Stimulated activated CD8-positive, alpha-beta memory T cell treated with anti-CD3 and anti-CD28 coated beads, Interleukin-7, amount 100 ng/mL, for 48 hours (primary cell): ENCODE measurements at regions not wholly inside any gene's neighbourhood (a gene's known extent, or its start where the extent isn't known, plus 50 kb on each side); places are given as distances from the start of the nearest gene placed in this dataset.
"Not testable (repeated sequence)": the region's sequence is repeated elsewhere in the genome, so short reads cannot be mapped to it uniquely, and the experiment has no call there.

Experiments used
- DNase-seq, 2 donors: peaks; one replicate each; pipeline ENCODE4 v3.0.0-alpha.2; 2020; ENCODE audit warnings: low read depth in 1 of 2; ENCODE audit errors: extremely low read depth in 1 of 2

DNA sequence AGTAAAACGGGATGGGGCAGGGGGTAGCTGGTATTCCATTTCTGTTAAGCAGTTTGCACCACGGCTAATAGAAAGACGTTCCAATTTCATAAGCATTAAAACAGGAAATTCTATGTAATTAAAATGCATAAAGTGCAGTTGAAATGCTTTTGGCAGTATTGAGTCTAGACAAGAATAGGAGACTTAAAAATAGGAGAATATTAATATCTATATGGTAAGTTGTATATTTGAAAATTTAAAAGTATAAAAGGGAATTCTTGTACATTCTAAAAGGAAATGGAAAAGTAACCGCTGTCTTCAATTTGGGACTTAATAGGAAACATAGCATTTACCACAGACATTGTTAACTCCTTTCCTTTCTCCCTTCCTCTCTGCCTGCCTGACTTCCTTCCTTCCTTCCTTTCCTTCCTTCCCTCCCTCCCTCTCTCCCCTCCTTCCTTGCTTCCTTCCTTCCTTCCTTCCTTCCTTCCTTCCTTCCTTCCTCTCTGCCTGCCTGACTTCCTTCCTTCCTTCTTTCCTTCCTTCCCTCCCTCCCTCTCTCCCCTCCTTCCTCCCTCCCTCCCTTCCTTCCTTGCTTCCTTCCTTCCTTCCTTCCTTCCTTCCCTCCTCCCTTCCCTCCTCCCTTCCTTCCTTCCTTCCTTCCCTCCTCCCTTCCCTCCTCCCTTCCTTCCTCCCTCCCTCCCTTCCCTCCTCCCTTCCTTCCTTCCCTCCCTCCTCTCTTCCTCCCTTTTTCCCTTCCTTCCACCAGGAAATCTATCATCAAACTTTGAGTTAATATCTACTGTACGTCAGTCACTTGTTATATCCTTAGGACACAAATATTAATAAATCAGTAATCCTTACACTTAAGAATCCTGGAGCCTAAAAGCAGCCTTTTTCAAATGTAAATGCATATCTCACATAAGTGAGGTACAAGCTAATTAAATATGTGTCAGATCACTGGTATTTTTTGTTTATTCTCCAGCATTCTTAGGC is 1049.3 kb downstream of the GALC start:
- no peak for DNase-seq

DNA sequence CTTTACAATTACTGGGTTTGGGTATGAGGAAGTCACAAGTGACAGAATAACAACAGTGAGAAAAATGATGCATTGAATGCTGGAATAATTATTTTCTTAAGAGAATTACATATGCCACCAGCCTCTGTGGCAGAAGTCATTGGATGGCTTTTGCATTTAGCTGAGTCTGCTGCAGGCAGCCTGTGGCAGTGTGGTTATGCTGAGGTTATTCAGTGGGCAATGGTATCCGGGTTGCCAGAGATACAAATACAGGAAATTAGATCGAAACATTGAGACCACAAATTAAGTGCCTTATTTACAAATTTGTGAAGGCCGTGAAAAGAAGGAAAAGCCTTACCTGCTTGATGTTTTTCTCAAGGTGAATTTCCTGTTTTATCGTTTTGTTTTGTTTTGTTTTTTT is 1050.0 kb downstream of the GALC start:
- no peak for DNase-seq

DNA sequence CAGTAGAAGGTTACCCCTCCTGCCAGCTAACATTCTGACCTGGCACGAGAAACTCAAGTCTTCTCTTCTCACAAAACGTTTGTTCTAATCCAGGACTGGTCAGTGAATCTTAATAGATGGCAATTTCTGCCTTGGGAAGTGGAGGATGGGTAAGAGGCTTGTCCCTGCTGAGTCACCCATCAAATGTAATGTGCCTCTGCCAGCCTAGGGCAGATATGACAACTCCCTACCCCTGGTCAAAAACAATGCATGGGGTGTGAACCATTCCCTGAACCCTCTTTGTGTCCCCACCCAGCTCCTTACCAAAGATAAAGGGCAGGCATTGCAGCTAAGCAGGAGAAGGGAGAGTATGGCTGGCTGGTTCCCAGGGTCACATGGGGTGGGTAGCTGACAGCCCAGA is 1052.9 kb downstream of the GALC start:
- DNase-seq, result no peak

DNA sequence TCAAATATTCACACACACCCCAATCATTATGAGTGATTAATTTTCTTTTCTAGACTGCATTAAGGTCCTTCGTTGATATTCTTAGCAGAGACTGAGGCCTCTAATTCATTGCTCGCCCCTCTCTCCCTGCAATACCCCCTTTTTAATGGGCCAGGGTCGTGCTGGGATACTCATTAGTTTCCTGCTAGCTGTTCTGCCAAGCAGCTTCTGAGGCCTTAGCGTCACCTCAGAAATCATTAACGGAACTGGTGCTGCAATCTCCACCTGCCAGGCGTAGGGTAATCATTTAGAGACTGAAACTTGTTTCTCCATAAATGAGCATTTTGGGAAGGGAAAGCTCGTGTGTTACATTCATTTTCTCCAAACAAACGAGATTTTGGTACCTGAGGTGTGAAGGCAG is 1054.7 kb downstream of the GALC start:
- DNase-seq, result no peak

DNA sequence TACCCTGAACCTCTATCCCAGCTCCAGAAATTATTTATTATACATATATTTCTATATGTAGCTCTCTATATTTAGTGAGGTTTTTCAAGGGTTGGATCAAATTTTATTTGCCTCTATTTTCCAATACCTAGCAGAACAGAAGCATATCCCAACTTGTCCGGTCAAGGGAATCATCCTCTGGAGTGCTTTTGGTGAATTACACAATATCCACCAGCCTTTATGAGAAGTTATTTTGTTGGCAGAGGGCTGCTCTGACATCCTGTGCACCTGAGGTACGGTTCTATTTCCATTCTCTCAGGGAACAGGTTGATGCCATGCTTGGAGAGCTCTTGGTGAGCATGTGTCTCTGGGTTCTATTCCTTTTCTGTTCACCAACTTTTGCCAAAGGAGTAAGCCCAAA is 1056.4 kb downstream of the GALC start:
- DNase-seq, result no peak

DNA sequence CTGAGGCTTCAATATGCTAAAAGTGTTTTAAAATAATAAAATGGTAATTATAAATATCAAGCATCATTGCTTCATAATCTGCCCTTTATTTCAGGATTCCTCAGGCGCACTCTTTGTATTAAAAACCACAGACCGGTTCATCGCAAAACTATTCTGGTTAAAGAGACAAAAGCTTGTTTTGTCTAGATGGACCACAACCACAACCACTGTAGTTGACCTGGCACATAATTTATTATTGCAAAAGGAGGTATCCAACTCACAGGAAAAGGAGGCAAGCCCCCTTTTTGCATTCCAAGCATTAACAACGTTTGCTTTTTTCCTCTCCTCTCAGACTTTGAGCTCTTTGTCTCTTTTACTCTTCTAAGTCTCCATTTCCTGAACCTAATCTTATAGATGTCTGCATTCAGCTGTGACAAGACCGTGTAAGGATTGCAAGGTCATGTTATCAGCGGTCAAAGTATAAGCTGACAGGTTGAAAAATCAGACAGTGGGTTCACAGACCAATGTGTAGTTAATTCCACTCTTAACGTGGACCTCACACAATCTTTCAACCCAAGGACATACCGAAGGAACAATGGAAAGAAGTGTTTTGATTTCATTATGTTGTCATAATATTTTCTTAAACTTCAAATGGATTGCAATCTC is 1057.6 kb downstream of the GALC start:
- DNase-seq, result no peak

DNA sequence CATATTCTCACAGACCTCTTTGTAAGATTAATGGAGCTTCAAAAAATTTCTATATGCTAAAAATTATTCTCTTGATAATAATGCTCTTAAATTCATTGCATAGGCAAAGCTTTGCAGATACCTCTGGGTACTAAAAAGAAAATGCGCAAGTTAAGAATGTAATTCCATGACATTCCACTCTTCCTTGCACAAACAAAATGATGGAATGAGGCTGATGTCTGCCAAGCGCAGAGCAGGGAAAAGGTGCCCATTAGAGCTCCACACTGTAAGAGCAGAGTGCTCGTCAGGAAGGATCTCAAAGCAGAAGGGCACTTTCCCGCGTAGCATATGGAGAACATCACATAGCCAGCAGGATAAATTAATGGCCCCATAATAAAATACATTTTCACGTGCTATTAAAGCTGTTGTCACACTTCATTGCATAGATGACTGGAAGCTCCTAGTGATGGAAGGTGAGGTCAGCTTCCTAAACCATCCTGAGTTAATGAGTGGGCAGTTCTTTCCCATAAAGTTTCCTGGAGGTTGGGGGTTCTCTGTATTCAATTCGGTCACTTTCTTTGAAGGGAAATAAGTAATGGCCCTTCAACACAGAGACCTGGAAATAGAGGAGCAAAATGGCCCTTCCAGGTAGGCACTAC is 1058.9 kb downstream of the GALC start:
- DNase-seq, result no peak

DNA sequence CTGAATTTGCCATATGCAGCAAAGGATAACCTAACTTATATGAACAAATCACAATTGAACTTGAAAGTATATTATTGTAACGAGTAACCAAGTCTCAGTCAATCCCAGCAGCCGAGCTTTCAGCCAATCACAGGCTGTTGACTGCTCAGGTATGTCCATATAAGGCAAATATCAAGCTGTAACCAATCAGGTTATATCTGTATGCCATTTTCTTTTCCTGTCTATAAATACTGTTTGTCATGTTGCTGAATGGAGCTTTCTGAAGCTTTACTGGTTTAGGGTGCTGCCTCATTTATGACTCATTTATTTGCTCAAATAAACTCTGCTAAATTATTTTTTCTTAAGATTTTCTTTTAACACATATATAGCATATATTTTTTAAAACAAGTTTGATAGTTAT is 1059.5 kb downstream of the GALC start:
- no peak for DNase-seq

DNA sequence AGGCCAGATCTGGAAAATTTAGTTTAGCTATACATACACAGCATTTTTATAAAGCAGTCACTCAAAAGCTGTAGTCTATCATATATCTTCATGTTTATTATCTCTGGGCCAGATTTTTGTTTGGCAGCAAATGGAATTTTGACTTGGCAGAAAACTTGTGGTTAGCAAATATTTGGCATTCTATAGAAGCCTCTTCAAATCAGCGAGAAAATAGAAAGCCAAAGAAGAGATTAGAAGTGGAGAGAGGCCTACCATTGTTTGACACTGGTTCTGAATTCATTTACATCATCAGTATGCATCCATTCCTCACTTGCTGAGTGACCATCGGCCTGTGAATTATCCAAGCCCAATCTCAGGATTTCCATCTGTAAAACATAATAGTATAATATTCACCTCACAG is 1077.6 kb downstream of the GALC start:
- DNase-seq, result no peak

DNA sequence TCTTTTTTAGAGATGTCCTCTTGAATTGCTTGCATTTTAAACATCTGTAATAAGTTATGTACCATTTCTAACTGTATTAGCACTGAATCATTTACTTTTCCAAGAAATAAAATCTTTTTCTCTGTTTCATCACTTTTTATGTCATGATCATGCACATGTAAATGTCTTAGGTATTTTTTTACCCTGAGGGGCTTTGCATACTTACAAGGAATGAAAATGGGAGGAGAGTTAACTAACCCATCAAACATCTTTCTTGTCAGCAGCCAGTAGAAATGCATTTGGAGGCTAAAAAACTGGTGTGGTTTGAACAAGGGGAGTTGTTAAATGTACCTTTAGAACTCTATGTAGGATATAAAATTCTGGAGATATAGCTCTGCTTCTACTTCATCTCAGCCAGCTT is 1080.3 kb downstream of the GALC start:
- no peak for DNase-seq

DNA sequence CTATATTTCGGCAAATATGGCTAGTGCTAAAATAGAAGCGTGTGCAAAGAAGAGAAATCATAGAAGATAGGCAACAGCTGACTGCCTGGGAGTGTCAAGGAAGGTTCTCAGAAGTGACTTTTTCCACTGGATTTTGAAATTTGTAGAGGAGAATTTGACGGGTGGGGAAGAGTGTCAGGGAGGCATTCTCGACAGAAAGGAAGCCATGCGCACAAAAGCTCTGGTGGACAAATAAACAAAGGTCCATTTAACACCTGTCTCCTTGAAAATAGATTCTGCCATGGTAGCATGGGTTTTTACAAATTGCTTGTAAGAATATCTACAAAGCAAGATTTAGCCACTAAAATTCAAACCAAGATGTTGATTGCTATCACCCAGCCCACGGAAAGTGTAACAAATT is 1081.5 kb downstream of the GALC start:
- DNase-seq, result no peak

DNA sequence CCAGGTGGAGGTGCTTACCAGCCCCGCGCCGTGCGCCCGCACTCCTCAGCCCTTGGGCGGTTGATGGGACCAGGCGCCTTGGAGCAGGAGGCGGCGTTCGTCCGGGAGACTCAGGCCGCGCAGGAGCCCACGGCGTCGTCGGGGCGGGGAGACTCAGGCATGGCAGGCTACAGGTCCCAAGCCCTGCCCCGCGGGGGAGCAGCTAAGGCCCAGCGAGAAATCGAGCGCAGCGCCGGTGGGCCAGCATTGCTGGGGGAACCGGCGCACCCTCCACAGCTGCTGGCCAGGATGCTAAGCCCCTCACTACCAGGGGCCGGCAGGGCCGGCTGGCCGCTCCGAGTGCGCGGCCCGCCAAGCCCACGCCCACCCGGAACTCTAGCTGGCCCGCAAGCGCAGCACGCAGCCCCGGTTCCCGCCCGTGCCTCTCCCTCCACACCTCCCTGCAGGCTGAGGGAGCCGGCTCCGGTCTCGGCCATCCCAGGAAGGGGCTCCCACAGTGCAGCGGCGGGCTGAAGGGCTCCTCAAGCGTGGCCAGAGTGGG is 1087.5 kb downstream of the GALC start:
- DNase-seq, result not testable (repeated sequence)

DNA sequence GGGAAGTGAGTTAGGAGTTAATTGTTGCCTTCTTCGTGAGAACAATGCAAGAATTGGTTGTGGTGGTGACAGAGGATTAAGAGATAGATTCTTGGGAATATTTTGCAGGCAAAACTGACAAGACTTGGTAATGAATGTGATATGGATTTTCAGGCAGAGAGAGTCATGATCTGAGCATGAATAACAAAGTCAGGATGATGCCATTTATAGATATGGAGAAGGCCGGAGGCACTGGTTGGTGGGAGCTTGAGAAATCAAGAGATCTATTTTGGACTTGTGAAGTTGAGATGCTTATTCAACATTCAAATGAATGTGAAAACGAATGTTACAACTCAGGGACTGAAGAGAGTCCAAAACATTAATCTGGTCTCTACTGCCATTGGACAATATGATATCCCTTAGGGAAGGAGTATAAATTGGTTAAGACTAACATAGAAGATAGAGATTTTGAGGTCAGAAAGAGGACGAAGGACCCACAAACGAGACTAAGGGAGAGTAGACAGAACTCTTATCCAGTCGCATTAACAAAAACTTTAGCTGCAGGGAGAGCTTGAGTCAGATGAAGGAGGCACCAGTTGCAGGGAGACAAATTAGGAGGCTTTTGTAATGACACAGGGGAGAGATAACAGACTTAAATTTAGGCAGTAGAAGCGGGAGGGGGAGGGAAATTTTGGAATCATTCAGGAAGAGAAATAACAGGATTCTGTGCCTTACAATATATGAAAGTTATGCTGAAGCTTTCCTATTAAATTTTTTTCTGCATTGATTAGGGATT is 1090.6 kb downstream of the GALC start:
- no peak for DNase-seq

DNA sequence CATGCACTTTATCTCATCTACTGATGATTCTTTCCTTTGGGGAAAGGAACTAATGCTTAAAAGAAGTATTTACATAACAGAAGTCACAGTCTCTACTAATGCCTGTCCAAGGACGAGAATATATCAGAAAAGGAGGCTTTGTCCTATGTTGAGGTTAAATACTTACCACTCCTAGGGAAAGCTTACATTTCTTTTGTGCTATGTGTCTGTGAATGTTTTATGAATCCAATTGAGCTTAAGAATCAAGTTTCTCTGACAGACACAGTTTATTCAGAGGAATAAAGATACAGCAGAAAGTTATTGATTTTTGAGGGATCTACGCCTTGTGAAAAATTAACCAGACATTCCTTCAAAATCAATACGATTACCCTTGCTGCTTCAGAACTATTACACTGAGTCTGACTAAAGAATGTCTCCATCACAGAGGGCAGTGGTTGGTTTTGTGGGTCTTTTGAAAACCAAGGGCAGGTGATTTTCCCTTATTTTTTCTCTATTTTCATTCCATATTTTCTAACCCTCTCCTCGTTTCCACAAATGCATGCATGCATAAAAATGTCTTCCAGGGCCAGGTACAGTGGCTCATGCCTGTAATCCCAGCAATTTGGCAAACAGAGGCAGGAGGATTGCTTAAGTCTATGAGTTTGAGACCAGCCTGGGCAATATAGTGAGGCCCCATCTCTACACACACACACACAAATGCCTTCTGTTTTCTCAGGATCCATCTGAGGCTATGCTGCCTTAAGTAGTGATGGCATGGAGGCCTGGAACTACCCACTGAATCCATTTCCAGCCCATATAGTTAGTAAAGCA is 1095.1 kb downstream of the GALC start:
- DNase-seq, result no peak

DNA sequence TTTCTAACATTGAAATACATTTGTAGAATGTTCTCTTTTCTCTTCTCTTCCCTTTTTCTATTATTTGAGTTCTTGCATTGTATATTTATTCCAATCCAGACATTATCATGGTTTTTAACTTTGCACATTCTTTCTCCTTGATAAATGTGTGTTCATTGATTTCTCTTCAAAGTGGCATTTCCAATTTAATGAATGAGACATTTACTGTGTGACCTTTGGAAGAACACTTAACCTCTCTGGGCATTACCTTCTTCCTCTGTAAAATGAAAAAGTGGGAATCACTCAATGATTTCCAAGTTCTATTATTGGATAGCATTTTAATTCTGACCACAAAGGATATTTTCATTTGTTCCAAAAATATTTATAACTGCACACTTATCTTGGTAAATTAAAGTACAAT is 1095.8 kb downstream of the GALC start:
- no peak for DNase-seq

DNA sequence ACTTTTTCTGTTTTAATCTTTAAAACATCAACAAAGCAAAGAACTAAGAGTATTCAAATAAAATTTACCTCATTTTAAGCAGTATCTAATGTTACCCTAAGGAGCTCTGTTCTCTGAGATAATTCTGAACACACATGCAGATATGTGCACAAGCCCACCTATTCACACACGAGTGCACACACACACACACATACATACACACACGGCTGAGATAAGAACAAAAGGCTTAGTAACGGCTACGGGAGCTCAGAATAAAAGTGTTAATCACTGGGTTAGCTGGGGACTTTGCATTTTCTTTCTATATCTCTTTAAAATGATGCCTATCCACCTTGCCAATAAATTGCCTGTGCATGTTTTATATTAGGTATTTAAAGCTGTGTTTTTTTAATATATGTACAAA is 1096.3 kb downstream of the GALC start:
- no peak for DNase-seq

DNA sequence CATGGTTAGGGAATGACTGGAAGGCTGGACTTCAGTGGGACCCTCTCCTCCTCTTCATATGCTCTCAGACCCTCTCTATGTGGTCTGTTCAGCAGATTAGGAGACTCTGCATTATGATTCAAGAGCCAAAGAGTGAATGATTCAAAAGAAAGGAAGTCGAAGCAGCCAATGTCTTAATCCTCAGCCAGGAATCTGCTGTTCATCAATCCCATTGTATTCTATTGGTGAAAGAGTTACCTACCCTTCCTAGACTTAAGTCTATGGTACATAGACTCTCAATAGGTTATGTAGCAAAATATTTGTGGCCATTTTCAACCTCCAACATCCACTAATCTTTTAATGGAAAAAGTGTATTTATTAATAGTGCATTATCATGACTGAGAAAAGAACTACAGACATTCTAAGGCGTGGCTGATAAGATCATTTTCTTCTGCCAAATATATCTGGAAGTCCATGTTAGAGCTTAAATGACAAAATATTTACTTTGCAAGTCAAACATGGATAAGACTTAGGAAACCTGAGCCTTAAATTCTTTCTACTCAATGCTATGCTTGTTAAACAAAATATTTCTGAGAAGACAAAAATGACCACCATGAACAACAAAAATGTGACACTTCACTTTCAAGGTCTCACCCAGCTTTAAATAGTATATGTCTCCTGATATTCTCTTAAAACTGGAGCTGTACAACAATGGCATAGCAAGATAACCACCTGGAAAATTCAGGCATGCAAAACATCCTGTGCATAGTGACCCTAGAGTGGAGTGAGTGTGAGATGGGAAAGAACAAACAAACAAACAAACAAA is 1100.6 kb downstream of the GALC start:
- DNase-seq, result no peak

DNA sequence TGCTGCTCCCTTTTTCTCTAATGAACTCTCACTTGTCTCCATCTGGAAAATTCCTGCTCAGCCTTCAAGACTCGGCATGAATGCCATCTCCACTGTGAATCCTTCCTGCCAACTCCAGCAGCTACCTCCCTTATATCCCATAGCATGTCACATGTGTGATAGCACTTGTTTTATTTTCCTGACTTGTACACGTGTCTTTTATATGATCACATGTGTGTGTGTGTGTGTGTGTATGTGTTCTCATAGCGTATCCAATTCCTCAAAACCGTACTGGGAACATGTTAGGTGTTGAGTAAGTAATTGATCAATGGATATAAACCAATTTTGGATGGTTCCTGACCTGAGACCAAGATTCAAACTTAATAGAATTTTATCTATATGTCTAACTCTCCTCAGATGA is 1107.7 kb downstream of the GALC start:
- DNase-seq, result no peak

DNA sequence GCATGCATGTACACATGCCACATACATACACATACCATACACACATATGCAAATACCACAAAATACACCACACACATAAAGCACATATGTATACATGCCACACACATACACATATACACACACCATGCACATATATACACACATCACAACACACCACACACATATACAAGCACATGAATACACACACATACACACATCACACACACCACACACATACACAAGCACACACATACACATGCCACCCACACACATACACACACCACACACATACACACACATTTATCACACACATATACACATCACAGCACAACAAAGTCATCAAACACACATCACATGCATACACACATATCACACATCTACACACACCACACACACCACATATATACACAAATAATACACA is 1108.5 kb downstream of the GALC start:
- no peak for DNase-seq
